Caco-2 (cell line): ENCODE measurements at regions not wholly inside any gene's neighbourhood (a gene's known extent, or its start where the extent isn't known, plus 50 kb on each side); places are given as distances from the start of the nearest gene placed in this dataset.

ENCODE experiments used
- BruUV-seq: library from RNA; stranded (reverse); fragments of 400-500 nt; replicated peaks from 2 replicates; lab custom pipeline; 2021; lab: Mats Ljungman, UMichigan
- CTCF ChIA-PET: fragments of 300-600 bp; sonication (Branson Sonifier 250); formaldehyde crosslinking; loops from one replicate; lab custom pipeline; 2022; ENCODE audit warnings: antibody characterized with exemption; lab: Charles Lee
- POLR2A ChIA-PET: fragments of 300-600 bp; sonication (Branson Sonifier 250); formaldehyde crosslinking; loops from one replicate; lab custom pipeline; 2022; ENCODE audit warnings: antibody characterized with exemption; lab: Charles Lee
- DNase-seq, 2 experiments: peaks; one replicate each; pipeline versions ENCODE4 v3.0.0 to v3.0.0-alpha.2; 2020 to 2022
- H3K27me3 ChIP-seq: replicated peaks from 2 replicates; pipeline ENCODE4 v1.6.0; 2011; ENCODE audit warnings: low read length; ENCODE audit not compliant: control insufficient read depth, insufficient read depth
- H3K36me3 ChIP-seq: 2 replicates; pipeline ENCODE4 v1.5.1; 2011; ENCODE audit warnings: low read length; ENCODE audit not compliant: control insufficient read depth, insufficient read depth
- H3K4me1 ChIP-seq: fragments of 250-450 bp; sonication (Bioruptor Pico); 2 replicates; pipeline ENCODE4 v1.5.1; 2020; ENCODE audit warnings: mild to moderate bottlenecking
- H3K4me3 ChIP-seq: 2 replicates; pipeline ENCODE4 v1.5.1; 2011; ENCODE audit warnings: low read depth, mild to moderate bottlenecking, control low read depth, low read length
- H3K9me3 ChIP-seq: fragments of 250-450 bp; sonication (Bioruptor Pico); 2 replicates; pipeline ENCODE4 v1.5.1; 2020; ENCODE audit warnings: mild to moderate bottlenecking, moderate library complexity
- H3K27ac Mint-ChIP-seq: one replicate; pipeline ENCODE4 v1.8.0; 2022; ENCODE audit warnings: mixed read lengths; ENCODE audit not compliant: unreplicated experiment
- H3K27me3 Mint-ChIP-seq: one replicate; pipeline ENCODE4 v1.8.0; 2022; ENCODE audit warnings: mixed read lengths; ENCODE audit not compliant: insufficient read depth, unreplicated experiment
- H3K36me3 Mint-ChIP-seq: one replicate; pipeline ENCODE4 v1.8.0; 2022; ENCODE audit warnings: mild to moderate bottlenecking, mixed read lengths; ENCODE audit not compliant: insufficient read depth, unreplicated experiment
- H3K4me1 Mint-ChIP-seq: one replicate; pipeline ENCODE4 v1.8.0; 2022; ENCODE audit warnings: low read depth, mixed read lengths; ENCODE audit not compliant: unreplicated experiment
- H3K4me3 Mint-ChIP-seq: one replicate; pipeline ENCODE4 v1.8.0; 2022; ENCODE audit warnings: mild to moderate bottlenecking, moderate library complexity, mixed read lengths; ENCODE audit not compliant: unreplicated experiment
- H3K9me3 Mint-ChIP-seq: one replicate; pipeline ENCODE4 v1.8.0; 2022; ENCODE audit warnings: mixed read lengths; ENCODE audit not compliant: unreplicated experiment
- intact Hi-C: fragments of 100-400 bp; cut with micrococcal nuclease; formaldehyde crosslinking; loops from one replicate; pipeline ENCODE4 v1.10.0; 2022; ENCODE audit not compliant: unreplicated experiment
- TF ChIP-seq, protein P1 (sequence below), 2 experiments: fragments of 200-600 bp in 1 of 2; IDR thresholded peaks; 1 replicate in 1 of 2; 2 replicates in 1 of 2; pipeline versions ENCODE4 v1.5.1 to v1.8.0; 2011 to 2022; ENCODE audit warnings: antibody characterized with exemption in 1 of 2, control low read depth in 1 of 2, inconsistent platforms in 1 of 2, low read depth in 1 of 2, low read length in 1 of 2, mild to moderate bottlenecking in 1 of 2, moderate library complexity in 1 of 2; ENCODE audit not compliant: insufficient read depth in 1 of 2, severe bottlenecking in 1 of 2, unreplicated experiment in 1 of 2

DNA sequence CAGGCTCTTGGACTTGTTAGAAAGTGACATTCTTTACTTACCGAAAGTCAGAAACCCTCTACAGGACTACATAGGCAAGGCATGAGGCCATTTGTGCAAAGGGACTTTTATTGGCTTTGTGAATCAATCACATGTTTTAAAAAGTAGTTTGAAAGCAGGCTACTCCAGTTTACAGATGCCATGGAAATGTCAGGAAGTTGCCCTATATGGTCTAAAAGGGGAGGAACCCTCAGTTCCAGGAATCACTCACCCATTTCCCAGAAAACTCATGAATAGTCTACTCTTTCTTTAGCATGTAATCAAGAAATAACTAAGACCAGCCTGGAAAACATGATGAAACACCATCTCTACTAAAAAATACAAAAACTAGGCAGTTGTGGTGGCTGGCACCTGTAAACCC is 51.0 kb upstream of the MKRN3 start:
- Mint-ChIP-seq H3K4me1 (no peaks in the 10 kb centered on the region), H3K27me3 (peaks cover 3% of the 10 kb centered on the region), H3K36me3 (no peaks in the 10 kb centered on the region), H3K27ac (no peak overlapping the region), H3K4me3 (no peak overlapping the region), H3K9me3 (no peaks in the 10 kb centered on the region)
- TF ChIP-seq, protein P1, sequence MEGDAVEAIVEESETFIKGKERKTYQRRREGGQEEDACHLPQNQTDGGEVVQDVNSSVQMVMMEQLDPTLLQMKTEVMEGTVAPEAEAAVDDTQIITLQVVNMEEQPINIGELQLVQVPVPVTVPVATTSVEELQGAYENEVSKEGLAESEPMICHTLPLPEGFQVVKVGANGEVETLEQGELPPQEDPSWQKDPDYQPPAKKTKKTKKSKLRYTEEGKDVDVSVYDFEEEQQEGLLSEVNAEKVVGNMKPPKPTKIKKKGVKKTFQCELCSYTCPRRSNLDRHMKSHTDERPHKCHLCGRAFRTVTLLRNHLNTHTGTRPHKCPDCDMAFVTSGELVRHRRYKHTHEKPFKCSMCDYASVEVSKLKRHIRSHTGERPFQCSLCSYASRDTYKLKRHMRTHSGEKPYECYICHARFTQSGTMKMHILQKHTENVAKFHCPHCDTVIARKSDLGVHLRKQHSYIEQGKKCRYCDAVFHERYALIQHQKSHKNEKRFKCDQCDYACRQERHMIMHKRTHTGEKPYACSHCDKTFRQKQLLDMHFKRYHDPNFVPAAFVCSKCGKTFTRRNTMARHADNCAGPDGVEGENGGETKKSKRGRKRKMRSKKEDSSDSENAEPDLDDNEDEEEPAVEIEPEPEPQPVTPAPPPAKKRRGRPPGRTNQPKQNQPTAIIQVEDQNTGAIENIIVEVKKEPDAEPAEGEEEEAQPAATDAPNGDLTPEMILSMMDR (IDR thresholded peaks at IDR 0.05; ENCODE audit: insufficient read depth in 1 of 2, low read depth in 1 of 2, low read length in 1 of 2, severe bottlenecking in 1 of 2, unreplicated experiment in 1 of 2) = no peak
- BruUV-seq = no TSS peak
- Histone ChIP-seq H3K36me3 (no peaks in the 10 kb centered on the region), H3K4me1 (peaks cover 10% of the 10 kb centered on the region), H3K9me3 (no peaks in the 10 kb centered on the region), H3K4me3 (no peak overlapping the region), H3K27me3 (no peaks in the 10 kb centered on the region; the same call in 1 of the 2 replicates)
- ChIA-PET POLR2A (no interaction called here), CTCF (no interaction called here)
- no peak for DNase-seq
- intact Hi-C loops = loop anchor here (1.0 to 5.0 kb wide), 2 partner anchors 13 to 113 kb away; no protein-coding TSS in a partner anchor

DNA sequence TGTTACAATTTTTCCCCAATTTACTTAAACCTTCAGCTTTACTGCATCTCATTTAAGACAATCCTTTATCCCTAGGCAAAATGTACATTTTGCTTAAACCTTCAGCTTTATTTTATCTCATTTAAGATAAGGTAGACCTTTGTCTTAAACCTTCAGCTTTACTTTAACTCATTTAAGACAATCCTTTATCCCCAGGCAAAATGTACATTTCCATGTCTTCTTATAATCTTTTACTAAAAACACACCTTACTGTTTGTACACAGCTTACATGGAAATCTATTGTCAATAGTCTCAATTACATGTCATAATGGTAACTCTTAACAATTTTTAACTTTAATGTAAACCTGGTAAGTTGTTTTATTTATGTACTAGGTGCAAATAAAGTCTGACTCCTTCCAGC is 58.7 kb upstream of the MKRN3 start:
- CTCF ChIA-PET = interaction anchor here (2.1 kb wide), 1 partner anchor 9 kb away, joined by 9 read pairs; no protein-coding TSS in a partner anchor
- no peak overlapping the region for H3K4me3 ChIP-seq
- H3K36me3 ChIP-seq = no peaks in the 10 kb centered on the region
- DNase-seq = no peak
- intact Hi-C loops = no loop called here
- POLR2A ChIA-PET = no interaction called here
- Mint-ChIP-seq H3K9me3 (no peaks in the 10 kb centered on the region), H3K4me3 (no peak overlapping the region), H3K27ac (no peak overlapping the region), H3K4me1 (no peaks in the 10 kb centered on the region), H3K36me3 (no peaks in the 10 kb centered on the region), H3K27me3 (peaks cover 5% of the 10 kb centered on the region)
- no TSS peak for BruUV-seq
- no peaks in the 10 kb centered on the region for H3K4me1 ChIP-seq
- H3K9me3 ChIP-seq = no peaks in the 10 kb centered on the region
- no peaks in the 10 kb centered on the region for H3K27me3 ChIP-seq
- TF ChIP-seq, protein P1 (IDR thresholded peaks at IDR 0.05; ENCODE audit: insufficient read depth in 1 of 2, low read depth in 1 of 2, low read length in 1 of 2, severe bottlenecking in 1 of 2, unreplicated experiment in 1 of 2) = no peak

DNA sequence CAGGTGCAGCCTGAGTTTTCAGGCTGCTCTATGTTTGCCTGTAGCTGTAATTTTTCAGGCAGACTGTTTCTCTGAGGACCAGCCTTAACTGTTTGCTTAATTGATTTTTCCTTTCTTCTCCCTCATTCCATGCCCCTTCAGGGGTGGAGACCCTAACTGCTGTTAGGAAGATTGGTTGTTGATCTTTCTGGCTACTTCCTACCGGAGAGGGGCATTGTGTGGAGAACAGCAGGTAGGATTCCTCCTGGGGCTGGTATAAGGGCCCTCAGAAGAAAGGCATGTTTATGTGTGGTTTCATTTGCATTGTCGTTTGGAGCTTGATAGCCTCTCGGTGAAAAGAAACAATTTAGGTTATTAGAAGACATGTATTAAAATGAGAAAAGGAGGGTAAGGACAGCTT is 56.9 kb upstream of the GOLGA6L2 start:
- POLR2A ChIA-PET = no interaction called here
- Histone ChIP-seq H3K27me3 (no peaks in the 10 kb centered on the region), H3K9me3 (no peaks in the 10 kb centered on the region), H3K4me3 (no peak overlapping the region), H3K36me3 (no peaks in the 10 kb centered on the region), H3K4me1 (no peaks in the 10 kb centered on the region)
- no peaks in the 10 kb centered on the region for H3K36me3 Mint-ChIP-seq
- H3K27ac Mint-ChIP-seq = no peak overlapping the region
- H3K9me3 Mint-ChIP-seq = no peaks in the 10 kb centered on the region
- no peak for DNase-seq
- no peaks in the 10 kb centered on the region for H3K4me1 Mint-ChIP-seq
- CTCF ChIA-PET = no interaction called here
- TF ChIP-seq, protein P1 (IDR thresholded peaks at IDR 0.05; ENCODE audit: insufficient read depth in 1 of 2, low read depth in 1 of 2, low read length in 1 of 2, severe bottlenecking in 1 of 2, unreplicated experiment in 1 of 2) = no peak
- intact Hi-C loops = no loop called here
- peaks cover 5% of the 10 kb centered on the region for H3K27me3 Mint-ChIP-seq
- H3K4me3 Mint-ChIP-seq = no peak overlapping the region
- no TSS peak for BruUV-seq
